ENCODE measurements at regions not wholly inside any gene's neighbourhood (a gene's known extent, or its start where the extent isn't known, plus 50 kb on each side); places are given as distances from the start of the nearest gene placed in this dataset.

- TF ChIP-seq, protein P1, sequence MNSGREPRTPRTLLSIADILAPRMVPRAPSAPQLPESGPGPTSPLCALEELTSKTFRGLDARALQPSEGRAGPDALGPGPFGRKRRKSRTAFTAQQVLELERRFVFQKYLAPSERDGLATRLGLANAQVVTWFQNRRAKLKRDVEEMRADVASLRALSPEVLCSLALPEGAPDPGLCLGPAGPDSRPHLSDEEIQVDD (CRISPR knock-in tag; IDR thresholded peaks at IDR 0.05; ENCODE audit: borderline replicate concordance), result no peak
- TF ChIP-seq HNF4G (IDR thresholded peaks at IDR 0.05; ENCODE audit: borderline replicate concordance, low read depth, low read length), result no peak
- no peak for TF ChIP-seq HNF4G (CRISPR knock-in tag; IDR thresholded peaks at IDR 0.05; ENCODE audit: borderline replicate concordance, low read depth)
- no peak for TF ChIP-seq IRF2 (CRISPR knock-in tag; IDR thresholded peaks at IDR 0.05)
- TF ChIP-seq FOXK2 (IDR thresholded peaks at IDR 0.05), result no peak
- no peak for TF ChIP-seq YY1 (IDR thresholded peaks at IDR 0.05; ENCODE audit: insufficient read depth, insufficient replicate concordance, low read depth, low read length)
These were observed 109.0 kb upstream of the MAMLD1 start (continued) for GRCh38 chrX:150253959-150254620.

GRCh38 chrX:150254909-150255308, 108.2 kb upstream of the MAMLD1 start:
- ChIA-PET CTCF (ENCODE audit: low intra/inter-chr PET ratio, low total read pairs) (no interaction called here), POLR2A (no interaction called here)
- H3K4me2 ChIP-seq (ENCODE audit: low read depth, low read length), result no peak overlapping the region
- H3K4me1 ChIP-seq (ENCODE audit: insufficient read depth, low read length), result no peaks in the 10 kb centered on the region
- FAIRE-seq, result no peak
- intact Hi-C loops (cut with micrococcal nuclease; ENCODE audit: unreplicated experiment) (no loop called here), in situ Hi-C loops (cut with HindIII; ENCODE audit: extremely low pct_ligation_motif_present, low pct_unique_long_range_greater_than_20kb) (no loop called here)
- no peaks in the 10 kb centered on the region for H3K79me2 ChIP-seq (ENCODE audit: insufficient read depth, low read length)
- no CpG with 5 or more reads among the region's 3 CpGs for WGBS (ENCODE audit: low lambda C conversion rate)
- no peak for DNase-seq (ENCODE audit: low spot score)
- BruUV-seq (replicated peaks), result no TSS peak
- H2AFZ ChIP-seq (ENCODE audit: low read length), result no peak overlapping the region
- H3K36me3 ChIP-seq (replicated peaks in 1 of 2; ENCODE audit: control insufficient read depth in 1 of 2, insufficient read depth in 2 of 2, low read length in 2 of 2), result no peaks in the 10 kb centered on the region
- H3K4me3 ChIP-seq (replicated peaks in 1 of 3; ENCODE audit: insufficient read depth in 1 of 3, low read depth in 2 of 3, low read length in 3 of 3), result no peak overlapping the region
- H3K27me3 ChIP-seq (ENCODE audit: control insufficient read depth in 1 of 2, insufficient read depth in 2 of 2, low read length in 2 of 2), result no peaks in the 10 kb centered on the region
- no peak overlapping the region for H3K9ac ChIP-seq (ENCODE audit: insufficient read depth, low read depth, low read length)
- no peaks in the 10 kb centered on the region for H3K9me3 ChIP-seq (ENCODE audit: low read length)
- no peaks in the 10 kb centered on the region for H4K20me1 ChIP-seq (ENCODE audit: insufficient read depth, low read length)
- H3K27ac ChIP-seq (ENCODE audit: extremely low read length, insufficient read depth, low read length), result no peak overlapping the region
- ATAC-seq, result no peak
- TF ChIP-seq DMAP1 (CRISPR knock-in tag; IDR thresholded peaks at IDR 0.05) (no peak), ZNF501 (CRISPR knock-in tag; IDR thresholded peaks at IDR 0.05) (no peak), ZSCAN12 (CRISPR knock-in tag; IDR thresholded peaks at IDR 0.05) (no peak), ZNF143 (CRISPR knock-in tag; IDR thresholded peaks at IDR 0.05) (no peak), MTA1 (CRISPR knock-in tag; IDR thresholded peaks at IDR 0.05; ENCODE audit: borderline replicate concordance) (no peak), TEAD3 (CRISPR knock-in tag; optimal IDR thresholded peaks at IDR 0.05; ENCODE audit: borderline replicate concordance) (no peak), NFKBIZ (CRISPR knock-in tag; IDR thresholded peaks at IDR 0.05) (no peak), ZNF276 (CRISPR knock-in tag; IDR thresholded peaks at IDR 0.05; ENCODE audit: low read depth) (no peak), TIGD3 (CRISPR knock-in tag; IDR thresholded peaks at IDR 0.05; ENCODE audit: borderline replicate concordance) (no peak), MAZ (IDR thresholded peaks at IDR 0.05; ENCODE audit: borderline replicate concordance, low read depth, low read length) (no peak), MAZ (CRISPR knock-in tag; IDR thresholded peaks at IDR 0.05; ENCODE audit: low read depth) (no peak), TBL1XR1 (IDR thresholded peaks at IDR 0.05; ENCODE audit: borderline replicate concordance, low read length, partially characterized antibody) (no peak), ZNF33B (CRISPR knock-in tag; IDR thresholded peaks at IDR 0.05) (no peak), ZNF558 (CRISPR knock-in tag; IDR thresholded peaks at IDR 0.05; ENCODE audit: borderline replicate concordance) (no peak), ZMYM3 (CRISPR knock-in tag; IDR thresholded peaks at IDR 0.05) (no peak), ZNF430 (CRISPR knock-in tag; IDR thresholded peaks at IDR 0.05) (no peak), ZNF749 (CRISPR knock-in tag; IDR thresholded peaks at IDR 0.05; ENCODE audit: borderline replicate concordance) (no peak)

Data from HepG2 (cell line).